A673 (cell line): ENCODE measurements at regions not wholly inside any gene's neighbourhood (a gene's known extent, or its start where the extent isn't known, plus 50 kb on each side); places are given as distances from the start of the nearest gene placed in this dataset.

Experiments used
- BruUV-seq: library from RNA; stranded (reverse); fragments of 400-500 nt; replicated peaks from 2 replicates; lab custom pipeline; 2021; lab: Mats Ljungman, UMichigan
- CTCF ChIA-PET: fragments of 300-600 bp; sonication (Branson Sonifier 250); formaldehyde crosslinking; loops from one replicate; lab custom pipeline; 2022; ENCODE audit warnings: antibody characterized with exemption; lab: Charles Lee
- POLR2A ChIA-PET: fragments of 300-600 bp; sonication (Branson Sonifier 250); formaldehyde crosslinking; loops from one replicate; lab custom pipeline; 2022; ENCODE audit warnings: antibody characterized with exemption; ENCODE audit not compliant: low non-redundant PET; lab: Charles Lee
- DNase-seq: peaks from one replicate; pipeline ENCODE4 v3.0.0-alpha.2; 2015; ENCODE audit warnings: low spot score
- H3K27ac ChIP-seq: fragments of 200-600 bp; sonication (generic); 2 replicates; pipeline ENCODE4 v1.5.1; 2016; ENCODE audit warnings: mixed run types, low read depth, mild to moderate bottlenecking, mixed read lengths, antibody characterized with exemption, low read length; ENCODE audit not compliant: poor library complexity, severe bottlenecking
- H3K27me3 ChIP-seq: fragments of 200-600 bp; sonication (generic); replicated peaks from 2 replicates; pipeline ENCODE4 v1.6.1; 2017; ENCODE audit warnings: mixed run types, low read depth, mild to moderate bottlenecking, mixed read lengths, antibody characterized with exemption, low read length; ENCODE audit not compliant: insufficient read depth, poor library complexity
- H3K36me3 ChIP-seq: fragments of 200-600 bp; sonication (generic); 2 replicates; pipeline ENCODE4 v1.6.1; 2016; ENCODE audit warnings: mixed run types, mild to moderate bottlenecking, mixed read lengths, antibody characterized with exemption, low read length; ENCODE audit not compliant: insufficient read depth, poor library complexity, severe bottlenecking
- H3K4me1 ChIP-seq: fragments of 200-600 bp; sonication (generic); 2 replicates; pipeline ENCODE4 v1.6.1; 2017; ENCODE audit warnings: mixed run types, mild to moderate bottlenecking, mixed read lengths, antibody characterized with exemption, low read length; ENCODE audit not compliant: insufficient read depth, poor library complexity, severe bottlenecking
- H3K4me3 ChIP-seq: fragments of 200-600 bp; sonication (generic); 2 replicates; pipeline ENCODE4 v1.5.1; 2016; ENCODE audit warnings: low read depth, mixed run types, mild to moderate bottlenecking, mixed read lengths, low read length; ENCODE audit not compliant: poor library complexity, severe bottlenecking
- H3K9me3 ChIP-seq: fragments of 200-600 bp; sonication (generic); 2 replicates; pipeline ENCODE4 v1.6.1; 2016; ENCODE audit warnings: mixed run types, low read depth, mild to moderate bottlenecking, mixed read lengths, antibody characterized with exemption, low read length; ENCODE audit not compliant: poor library complexity, severe bottlenecking
- CTCF ChIP-seq: fragments of 300-800, 200-600 bp; sonication (generic); conservative IDR thresholded peaks from 2 replicates; pipeline ENCODE4 v1.5.1; 2017; ENCODE audit warnings: low read depth, mild to moderate bottlenecking, antibody characterized with exemption, low read length, moderate library complexity, mixed read lengths
- EZH2 ChIP-seq: fragments of 200-600 bp; sonication (generic); IDR thresholded peaks from 2 replicates; pipeline ENCODE4 v1.6.1; 2017; ENCODE audit warnings: borderline replicate concordance, low read depth, mild to moderate bottlenecking, mixed read lengths, antibody characterized with exemption, low read length; ENCODE audit not compliant: poor library complexity, severe bottlenecking
- intact Hi-C: fragments of 100-400 bp; cut with micrococcal nuclease; formaldehyde crosslinking; loops from one replicate; pipeline ENCODE4 v1.10.0; 2022; ENCODE audit not compliant: unreplicated experiment

GRCh38 chr20:4549711-4550259 is 136.5 kb upstream of the PRNP start:
- CTCF ChIA-PET, result no interaction called here
- Histone ChIP-seq H3K36me3 (no peaks in the 10 kb centered on the region), H3K27me3 (no peaks in the 10 kb centered on the region), H3K4me3 (no peak overlapping the region), H3K9me3 (peaks cover 5% of the 10 kb centered on the region), H3K4me1 (peaks cover 19% of the 10 kb centered on the region), H3K27ac (no peak overlapping the region)
- no peak for DNase-seq
- no peak for TF ChIP-seq EZH2
- no peak for TF ChIP-seq CTCF
- intact Hi-C loops, result no loop called here
- POLR2A ChIA-PET, result no interaction called here
- BruUV-seq, result no TSS peak

- no peaks in the 10 kb centered on the region for H3K27me3 ChIP-seq
- H3K4me1 ChIP-seq, result peaks cover 14% of the 10 kb centered on the region
- intact Hi-C loops, result no loop called here
- ChIA-PET CTCF (no interaction called here), POLR2A (interaction anchor here (0.7 kb wide), 1 partner anchor 230 kb away, joined by 3 read pairs; no protein-coding TSS in a partner anchor)
- DNase-seq, result no peak
- no peak overlapping the region for H3K4me3 ChIP-seq
- peaks cover 5% of the 10 kb centered on the region for H3K9me3 ChIP-seq
- no peak overlapping the region for H3K27ac ChIP-seq
- BruUV-seq, result no TSS peak
- no peak for TF ChIP-seq EZH2
- no peak for TF ChIP-seq CTCF
- no peaks in the 10 kb centered on the region for H3K36me3 ChIP-seq
These were observed 137.7 kb upstream of the PRNP start for GRCh38 chr20:4548552-4548951.

GRCh38 chr20:4546786-4547185 is 139.5 kb upstream of the PRNP start:
- Histone ChIP-seq H3K36me3 (no peaks in the 10 kb centered on the region), H3K4me3 (no peak overlapping the region), H3K27me3 (no peaks in the 10 kb centered on the region), H3K27ac (no peak overlapping the region), H3K9me3 (peaks cover 5% of the 10 kb centered on the region), H3K4me1 (peaks cover 6% of the 10 kb centered on the region)
- DNase-seq, result peak; percentile 22
- TF ChIP-seq EZH2 (no peak), CTCF (no peak)
- POLR2A ChIA-PET, result no interaction called here
- intact Hi-C loops, result no loop called here
- BruUV-seq, result no TSS peak
- CTCF ChIA-PET, result no interaction called here
